MCF 10A (cell line): ENCODE measurements at regions not wholly inside any gene's neighbourhood (a gene's known extent, or its start where the extent isn't known, plus 50 kb on each side); places are given as distances from the start of the nearest gene placed in this dataset.

ENCODE experiments used
- BruUV-seq: library from RNA; stranded (reverse); fragments of 400-500 nt; replicated peaks from 2 replicates; lab custom pipeline; 2021; lab: Mats Ljungman, UMichigan
- CTCF ChIA-PET: fragments of 300-600 bp; sonication (Branson Sonifier 250); formaldehyde crosslinking; extraction: SDS; loops from one replicate; lab custom pipeline; 2021; ENCODE audit warnings: antibody characterized with exemption, inconsistent platforms; lab: Yijun Ruan, JAX
- POLR2A ChIA-PET: fragments of 300-600, 350-650 bp; sonication (Branson Sonifier 250); formaldehyde crosslinking; extraction: SDS; loops from one replicate; lab custom pipeline; 2020; ENCODE audit warnings: antibody characterized with exemption, inconsistent platforms; lab: Yijun Ruan, JAX
- DNase-seq: peaks from one replicate; pipeline ENCODE4 v3.0.0-alpha.2; 2018; ENCODE audit not compliant: unreplicated experiment
- H3K27ac Mint-ChIP-seq: one replicate; pipeline ENCODE4 v1.8.0; 2022; ENCODE audit warnings: mild to moderate bottlenecking, low read depth, mixed read lengths; ENCODE audit not compliant: unreplicated experiment
- H3K27me3 Mint-ChIP-seq: one replicate; pipeline ENCODE4 v1.8.0; 2022; ENCODE audit warnings: mixed read lengths; ENCODE audit not compliant: insufficient read depth, unreplicated experiment
- H3K36me3 Mint-ChIP-seq: one replicate; pipeline ENCODE4 v1.8.0; 2022; ENCODE audit warnings: mild to moderate bottlenecking, moderate library complexity, mixed read lengths; ENCODE audit not compliant: insufficient read depth, unreplicated experiment
- H3K4me1 Mint-ChIP-seq: one replicate; pipeline ENCODE4 v1.8.0; 2022; ENCODE audit warnings: mixed read lengths; ENCODE audit not compliant: insufficient read depth, unreplicated experiment
- H3K4me3 Mint-ChIP-seq: one replicate; pipeline ENCODE4 v1.8.0; 2022; ENCODE audit warnings: mild to moderate bottlenecking, moderate library complexity, mixed read lengths; ENCODE audit not compliant: unreplicated experiment
- H3K9me3 Mint-ChIP-seq: one replicate; pipeline ENCODE4 v1.8.0; 2022; ENCODE audit warnings: mixed read lengths; ENCODE audit not compliant: unreplicated experiment
- CTCF ChIP-seq: fragments of 200-600 bp; IDR thresholded peaks from one replicate; pipeline ENCODE4 v1.8.0; 2022; ENCODE audit warnings: antibody characterized with exemption, mild to moderate bottlenecking; ENCODE audit not compliant: unreplicated experiment
- intact Hi-C: fragments of 100-400 bp; cut with micrococcal nuclease; formaldehyde crosslinking; loops from 2 replicates; pipeline ENCODE4 v1.14.1; 2022

GRCh38 chr9:101968392-101968791 is 229.9 kb upstream of the GRIN3A start:
- Mint-ChIP-seq H3K4me1 (no peaks in the 10 kb centered on the region), H3K27ac (no peak overlapping the region), H3K9me3 (no peaks in the 10 kb centered on the region), H3K36me3 (no peaks in the 10 kb centered on the region), H3K27me3 (peaks cover 83% of the 10 kb centered on the region), H3K4me3 (no peak overlapping the region)
- DNase-seq, result no peak
- TF ChIP-seq CTCF, result no peak
- CTCF ChIA-PET, result interaction anchor here (1.5 kb wide), 1 partner anchor 9 kb away, joined by 4 read pairs; no protein-coding TSS in a partner anchor
- intact Hi-C loops, result no loop called here
- POLR2A ChIA-PET, result interaction anchor here (0.7 to 1.3 kb wide), 2 partner anchors 10 to 36 kb away, joined by 3 read pairs; no protein-coding TSS in a partner anchor
- no TSS peak for BruUV-seq

- intact Hi-C loops, result no loop called here
- no peak for TF ChIP-seq CTCF
- Mint-ChIP-seq H3K9me3 (no peaks in the 10 kb centered on the region), H3K27ac (no peak overlapping the region), H3K27me3 (peaks cover 66% of the 10 kb centered on the region), H3K4me1 (no peaks in the 10 kb centered on the region), H3K4me3 (no peak overlapping the region), H3K36me3 (no peaks in the 10 kb centered on the region)
- DNase-seq, result no peak
- BruUV-seq, result no TSS peak
- ChIA-PET POLR2A (interaction anchor here (0.7 kb wide), 1 partner anchor 41 kb away, joined by 3 read pairs; no protein-coding TSS in a partner anchor), CTCF (interaction anchor here (0.6 to 1.4 kb wide), 3 partner anchors 10 to 365 kb away, joined by 3 read pairs; no protein-coding TSS in a partner anchor)
Measured at GRCh38 chr9:101966691-101967090, 228.2 kb upstream of the GRIN3A start.

- peaks cover 16% of the 10 kb centered on the region for H3K27me3 Mint-ChIP-seq
- DNase-seq, result no peak
- H3K4me1 Mint-ChIP-seq, result no peaks in the 10 kb centered on the region
- H3K27ac Mint-ChIP-seq, result no peak overlapping the region
- no peaks in the 10 kb centered on the region for H3K36me3 Mint-ChIP-seq
- H3K4me3 Mint-ChIP-seq, result no peak overlapping the region
- BruUV-seq, result no TSS peak
- H3K9me3 Mint-ChIP-seq, result no peaks in the 10 kb centered on the region
- intact Hi-C loops, result no loop called here
- TF ChIP-seq CTCF, result no peak
- CTCF ChIA-PET, result interaction anchor here (1.3 kb wide), 1 partner anchor 19 kb away, joined by 4 read pairs; no protein-coding TSS in a partner anchor
- POLR2A ChIA-PET, result interaction anchor here (1.2 kb wide), 1 partner anchor 10 kb away, joined by 3 read pairs; no protein-coding TSS in a partner anchor
Measured at GRCh38 chr9:101957705-101958104, 219.3 kb upstream of the GRIN3A start.

GRCh38 chr9:101951598-101951997 is 213.2 kb upstream of the GRIN3A start:
- H3K4me3 Mint-ChIP-seq, result no peak overlapping the region
- H3K36me3 Mint-ChIP-seq, result no peaks in the 10 kb centered on the region
- ChIA-PET CTCF (no interaction called here), POLR2A (no interaction called here)
- H3K27me3 Mint-ChIP-seq, result peaks cover 35% of the 10 kb centered on the region
- intact Hi-C loops, result no loop called here
- H3K27ac Mint-ChIP-seq, result no peak overlapping the region
- H3K9me3 Mint-ChIP-seq, result no peaks in the 10 kb centered on the region
- H3K4me1 Mint-ChIP-seq, result no peaks in the 10 kb centered on the region
- DNase-seq, result no peak
- no TSS peak for BruUV-seq
- TF ChIP-seq CTCF, result no peak
